HepG2 (cell line): ENCODE measurements at regions not wholly inside any gene's neighbourhood (a gene's known extent, or its start where the extent isn't known, plus 50 kb on each side); places are given as distances from the start of the nearest gene placed in this dataset.

ENCODE experiments used
- ATAC-seq: fragments of 200-7000 bp; cut with Tn5 transposase; 3 replicates; pipeline ENCODE4 v1.9.1; 2020; ENCODE audit warnings: mild to moderate bottlenecking, moderate library complexity
- BruUV-seq: library from RNA; stranded (reverse); fragments of 400-500 nt; replicated peaks from 2 replicates; lab custom pipeline; 2021; lab: Mats Ljungman, UMichigan
- CTCF ChIA-PET: fragments of 300-600 bp; formaldehyde crosslinking; extraction: SDS; loops from one replicate; lab custom pipeline; 2021; ENCODE audit warnings: low total read pairs, inconsistent platforms, low intra/inter-chr PET ratio; lab: Yijun Ruan, JAX
- POLR2A ChIA-PET: fragments of 350-600 bp; sonication (Branson Sonifier 250); formaldehyde crosslinking; loops from one replicate; lab custom pipeline; 2020; ENCODE audit warnings: antibody characterized with exemption, inconsistent platforms; lab: Yijun Ruan, JAX
- DNase-seq: peaks from one replicate; pipeline ENCODE4 v3.0.0-alpha.2; 2015; ENCODE audit warnings: low spot score
- FAIRE-seq: peaks from 3 replicates; lab custom pipeline; 2011; peaks lifted over from hg19 to GRCh38; lab: Jason Lieb, UNC
- H2AFZ ChIP-seq: one replicate; pipeline ENCODE4 v1.6.1; 2011; ENCODE audit warnings: low read length, inconsistent platforms
- H3K27ac ChIP-seq: fragments of 300-600 bp; 3 replicates; pipeline ENCODE4 v1.8.0; 2011; ENCODE audit warnings: mixed run types, mild to moderate bottlenecking, mixed read lengths, low read length, inconsistent platforms; ENCODE audit not compliant: insufficient read depth; ENCODE audit errors: extremely low read length
- H3K27me3 ChIP-seq, 2 experiments: fragments of 200-600 bp in 1 of 2; 2 replicates in 1 of 2; 3 replicates in 1 of 2; pipeline versions ENCODE4 v1.6.0 to v1.8.0; 2011; ENCODE audit warnings: low read length in 2 of 2, mild to moderate bottlenecking in 2 of 2, moderate library complexity in 2 of 2, inconsistent platforms in 1 of 2; ENCODE audit not compliant: insufficient read depth in 2 of 2, control insufficient read depth in 1 of 2
- H3K36me3 ChIP-seq, 2 experiments: fragments of 200-600 bp in 1 of 2; replicated peaks in 1 of 2; 2 replicates in 1 of 2; 3 replicates in 1 of 2; pipeline versions ENCODE4 v1.5.1 to v1.8.0; 2011; ENCODE audit warnings: low read length in 2 of 2, inconsistent platforms in 1 of 2; ENCODE audit not compliant: insufficient read depth in 2 of 2, control insufficient read depth in 1 of 2
- H3K4me1 ChIP-seq: 2 replicates; pipeline ENCODE4 v1.5.1; 2012; ENCODE audit warnings: low read length, inconsistent platforms; ENCODE audit not compliant: insufficient read depth
- H3K4me2 ChIP-seq: 2 replicates; pipeline ENCODE4 v1.6.0; 2011; ENCODE audit warnings: low read depth, low read length, inconsistent platforms
- H3K4me3 ChIP-seq, 3 experiments: fragments of 200-600 bp in 1 of 3; sonication (generic), shearing (Covaris generic) in 1 of 3; replicated peaks in 1 of 3; 2 replicates each; pipeline ENCODE4 v1.5.1; 2011 to 2016; ENCODE audit warnings: low read length in 3 of 3, inconsistent platforms in 2 of 3, low read depth in 2 of 3, mild to moderate bottlenecking in 2 of 3, control low read depth in 1 of 3, mixed read lengths in 1 of 3; ENCODE audit not compliant: insufficient read depth in 1 of 3
- H3K79me2 ChIP-seq: one replicate; pipeline ENCODE4 v1.6.1; 2011; ENCODE audit warnings: low read length, inconsistent platforms; ENCODE audit not compliant: insufficient read depth
- H3K9ac ChIP-seq: 2 replicates; pipeline ENCODE4 v1.6.0; 2011; ENCODE audit warnings: mild to moderate bottlenecking, low read depth, low read length, inconsistent platforms; ENCODE audit not compliant: insufficient read depth
- H3K9me3 ChIP-seq: 2 replicates; pipeline ENCODE4 v1.5.1; 2012; ENCODE audit warnings: mild to moderate bottlenecking, low read length
- H4K20me1 ChIP-seq: 2 replicates; pipeline ENCODE4 v1.6.0; 2011; ENCODE audit warnings: inconsistent platforms, mild to moderate bottlenecking, low read length, moderate library complexity; ENCODE audit not compliant: insufficient read depth
- ATF7 ChIP-seq, 2 experiments: fragments of 450-650 bp in 1 of 2; sonication (generic) in 1 of 2; formaldehyde crosslinking in 1 of 2; IDR thresholded peaks; 2 replicates each; pipeline versions ENCODE4 v1.4.0 to v1.6.1; 2016 to 2020; ENCODE audit warnings: antibody characterized with exemption in 1 of 2, mild to moderate bottlenecking in 1 of 2, missing genetic modification reagents in 1 of 2
- BORCS8-MEF2B ChIP-seq: sonication (generic); formaldehyde crosslinking; IDR thresholded peaks from 2 replicates; pipeline ENCODE4 v1.8.0; 2022; ENCODE audit warnings: mild to moderate bottlenecking, missing genetic modification reagents
- CREB1 ChIP-seq, 2 experiments: fragments of 450-650 bp in 1 of 2; IDR thresholded peaks; 2 replicates each; pipeline ENCODE4 v1.6.1; 2016 to 2017; ENCODE audit warnings: control low read depth in 1 of 2, mild to moderate bottlenecking in 1 of 2, missing compliant biosample characterization in 1 of 2, missing genetic modification characterization in 1 of 2
- FOXO1 ChIP-seq: sonication (generic); formaldehyde crosslinking; IDR thresholded peaks from 2 replicates; pipeline ENCODE4 v1.4.0; 2020; ENCODE audit warnings: missing genetic modification reagents
- KLF6 ChIP-seq: IDR thresholded peaks from 2 replicates; pipeline ENCODE4 v1.8.0; 2016; ENCODE audit warnings: missing biosample characterization, missing genetic modification reagents
- NFIB ChIP-seq: sonication (generic); formaldehyde crosslinking; IDR thresholded peaks from 2 replicates; pipeline ENCODE4 v1.9.0; 2021; ENCODE audit warnings: missing genetic modification reagents, mild to moderate bottlenecking, borderline replicate concordance
- RNF2 ChIP-seq: fragments of 450-650 bp; conservative IDR thresholded peaks from 2 replicates; pipeline ENCODE4 v1.6.1; 2016; ENCODE audit warnings: low read depth
- SIN3B ChIP-seq: fragments of 150-350 bp; IDR thresholded peaks from 2 replicates; pipeline ENCODE4 v1.6.1; 2014; ENCODE audit warnings: low read length
- SOX5 ChIP-seq: IDR thresholded peaks from 2 replicates; pipeline ENCODE4 v1.6.1; 2016; ENCODE audit warnings: borderline replicate concordance
- TRAFD1 ChIP-seq: sonication (generic); formaldehyde crosslinking; IDR thresholded peaks from 2 replicates; pipeline ENCODE4 v1.5.1; 2020; ENCODE audit warnings: missing genetic modification reagents, mild to moderate bottlenecking, borderline replicate concordance
- ZFP36L1 ChIP-seq: sonication (generic); formaldehyde crosslinking; IDR thresholded peaks from 2 replicates; pipeline ENCODE4 v1.8.0; 2022; ENCODE audit warnings: mild to moderate bottlenecking, missing genetic modification reagents, moderate library complexity
- ZNF468 ChIP-seq: sonication (generic); formaldehyde crosslinking; IDR thresholded peaks from 2 replicates; pipeline ENCODE4 v1.8.0; 2022; ENCODE audit warnings: mild to moderate bottlenecking, moderate library complexity, missing genetic modification reagents
- ZNF557 ChIP-seq: sonication (generic); formaldehyde crosslinking; IDR thresholded peaks from 2 replicates; pipeline ENCODE4 v1.4.0; 2020; ENCODE audit warnings: missing genetic modification reagents
- ZNF646 ChIP-seq: sonication (generic); formaldehyde crosslinking; IDR thresholded peaks from 2 replicates; pipeline ENCODE4 v1.9.0; 2021; ENCODE audit warnings: mild to moderate bottlenecking, missing genetic modification reagents
- ZNF883 ChIP-seq: sonication (generic); formaldehyde crosslinking; IDR thresholded peaks from 2 replicates; pipeline ENCODE4 v1.5.1; 2020; ENCODE audit warnings: mild to moderate bottlenecking, missing genetic modification reagents; ENCODE audit errors: not compliant biosample characterization
- WGBS: methylation state at CpG from one replicate; pipeline ENCODE4 v1.1.6; 2017; ENCODE audit warnings: low lambda C conversion rate; 5-methylcytosine and 5-hydroxymethylcytosine counted together
- in situ Hi-C: cut with HindIII; loops from 2 replicates; pipeline ENCODE4 v1.10.0; 2017; ENCODE audit warnings: low pct_unique_long_range_greater_than_20kb; ENCODE audit not compliant: extremely low pct_ligation_motif_present
- intact Hi-C: fragments of 100-400 bp; cut with micrococcal nuclease; formaldehyde crosslinking; loops from one replicate; pipeline ENCODE4 v1.10.0; 2022; ENCODE audit not compliant: unreplicated experiment
- TF ChIP-seq, protein P1 (sequence below): sonication (generic); formaldehyde crosslinking; conservative IDR thresholded peaks from 2 replicates; pipeline ENCODE4 v1.8.0; 2022; ENCODE audit warnings: missing genetic modification reagents

GRCh38 chr12:115383668-115384067, 699.7 kb upstream of the TBX3 start:
- FAIRE-seq (no peak), ATAC-seq (no peak), DNase-seq (no peak)
- H3K9ac ChIP-seq: no peak overlapping the region
- H3K4me1 ChIP-seq: peaks cover 56% of the 10 kb centered on the region
- H3K4me3 ChIP-seq: no peak overlapping the region
- peak overlapping the region; percentile 54 for H3K4me2 ChIP-seq
- H3K36me3 ChIP-seq: no peaks in the 10 kb centered on the region
- peaks cover 0 to 10% of the 10 kb centered on the region in 2 experiments; a peak in 1 of 5 replicates for H3K27me3 ChIP-seq
- WGBS: 3% methylated on average over 7 of the region's 7 CpGs
- no peaks in the 10 kb centered on the region for H3K9me3 ChIP-seq
- no peak overlapping the region for H2AFZ ChIP-seq
- BruUV-seq: no TSS peak
- H3K27ac ChIP-seq: no peak overlapping the region
- H4K20me1 ChIP-seq: no peaks in the 10 kb centered on the region
- in situ Hi-C loops (no loop called here), intact Hi-C loops (no loop called here)
- H3K79me2 ChIP-seq: no peaks in the 10 kb centered on the region
- CTCF ChIA-PET: no interaction called here
- POLR2A ChIA-PET: interaction anchor here (1.2 kb wide), 1 partner anchor 699 kb away, joined by 6 read pairs; the partner anchor contains the start of gene TBX3
- TF ChIP-seq FOXO1 (CRISPR knock-in tag) (no peak), CREB1 (IDR thresholded peaks at IDR 0.05) (no peak), CREB1 (CRISPR knock-in tag; IDR thresholded peaks at IDR 0.05) (no peak), TRAFD1 (no peak), BORCS8-MEF2B (CRISPR knock-in tag) (no peak), RNF2 (no peak), ZNF468 (CRISPR knock-in tag) (no peak), SOX5 (CRISPR knock-in tag) (no peak), NFIB (no peak), KLF6 (CRISPR knock-in tag) (no peak), ATF7 (IDR thresholded peaks at IDR 0.05) (no peak), ATF7 (CRISPR knock-in tag; IDR thresholded peaks at IDR 0.05) (no peak), ZNF646 (CRISPR knock-in tag) (no peak), ZNF557 (CRISPR knock-in tag) (no peak), SIN3B (no peak), ZFP36L1 (CRISPR knock-in tag) (no peak), ZNF883 (CRISPR knock-in tag) (no peak)
- TF ChIP-seq, protein P1, sequence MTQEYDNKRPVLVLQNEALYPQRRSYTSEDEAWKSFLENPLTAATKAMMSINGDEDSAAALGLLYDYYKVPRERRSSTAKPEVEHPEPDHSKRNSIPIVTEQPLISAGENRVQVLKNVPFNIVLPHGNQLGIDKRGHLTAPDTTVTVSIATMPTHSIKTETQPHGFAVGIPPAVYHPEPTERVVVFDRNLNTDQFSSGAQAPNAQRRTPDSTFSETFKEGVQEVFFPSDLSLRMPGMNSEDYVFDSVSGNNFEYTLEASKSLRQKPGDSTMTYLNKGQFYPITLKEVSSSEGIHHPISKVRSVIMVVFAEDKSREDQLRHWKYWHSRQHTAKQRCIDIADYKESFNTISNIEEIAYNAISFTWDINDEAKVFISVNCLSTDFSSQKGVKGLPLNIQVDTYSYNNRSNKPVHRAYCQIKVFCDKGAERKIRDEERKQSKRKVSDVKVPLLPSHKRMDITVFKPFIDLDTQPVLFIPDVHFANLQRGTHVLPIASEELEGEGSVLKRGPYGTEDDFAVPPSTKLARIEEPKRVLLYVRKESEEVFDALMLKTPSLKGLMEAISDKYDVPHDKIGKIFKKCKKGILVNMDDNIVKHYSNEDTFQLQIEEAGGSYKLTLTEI (CRISPR knock-in tag): no peak
